ENCODE measurements at regions not wholly inside any gene's neighbourhood (a gene's known extent, or its start where the extent isn't known, plus 50 kb on each side); places are given as distances from the start of the nearest gene placed in this dataset.

DNA sequence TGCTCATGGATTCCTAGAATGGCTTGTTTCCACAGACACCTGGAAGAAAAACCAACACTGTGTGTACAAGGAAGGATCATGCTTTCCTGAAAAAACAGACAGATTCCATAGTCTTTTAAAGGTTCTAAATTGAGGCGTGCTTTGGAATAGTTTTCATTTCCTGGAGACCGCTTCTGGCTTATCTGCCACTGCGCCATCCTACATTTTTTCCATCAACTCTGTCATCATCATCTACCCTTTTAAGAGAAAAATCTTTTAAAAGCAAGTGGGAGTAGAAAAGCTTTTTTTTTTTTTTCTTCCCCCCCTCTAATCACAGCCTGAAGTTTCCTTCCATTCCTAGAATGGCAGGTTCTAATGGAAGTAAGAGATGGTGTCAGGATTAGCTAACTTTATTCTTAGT, 379.4 kb upstream of the C2CD4B start:
- H3K9me3 Mint-ChIP-seq (ENCODE audit: unreplicated experiment), result peaks cover 7% of the 10 kb centered on the region
- no peak overlapping the region for H3K4me3 Mint-ChIP-seq (ENCODE audit: unreplicated experiment)
- no peaks in the 10 kb centered on the region for H3K27me3 Mint-ChIP-seq (ENCODE audit: insufficient read depth, unreplicated experiment)
- no peak for DNase-seq (ENCODE audit: unreplicated experiment)
- CTCF ChIA-PET, result interaction anchor here (0.7 to 1.5 kb wide), 4 partner anchors 10 to 198 kb away, joined by 3 to 6 read pairs (median 4); no protein-coding TSS in a partner anchor
- intact Hi-C loops (cut with micrococcal nuclease), result no loop called here
- BruUV-seq (replicated peaks), result no TSS peak
- POLR2A ChIA-PET, result interaction anchor here (0.5 kb wide), 1 partner anchor 633 kb away, joined by 3 read pairs; no protein-coding TSS in a partner anchor
- H3K36me3 Mint-ChIP-seq (ENCODE audit: insufficient read depth, unreplicated experiment), result no peaks in the 10 kb centered on the region
- H3K4me1 Mint-ChIP-seq (ENCODE audit: insufficient read depth, unreplicated experiment), result peaks cover 13% of the 10 kb centered on the region
- TF ChIP-seq, protein P1, sequence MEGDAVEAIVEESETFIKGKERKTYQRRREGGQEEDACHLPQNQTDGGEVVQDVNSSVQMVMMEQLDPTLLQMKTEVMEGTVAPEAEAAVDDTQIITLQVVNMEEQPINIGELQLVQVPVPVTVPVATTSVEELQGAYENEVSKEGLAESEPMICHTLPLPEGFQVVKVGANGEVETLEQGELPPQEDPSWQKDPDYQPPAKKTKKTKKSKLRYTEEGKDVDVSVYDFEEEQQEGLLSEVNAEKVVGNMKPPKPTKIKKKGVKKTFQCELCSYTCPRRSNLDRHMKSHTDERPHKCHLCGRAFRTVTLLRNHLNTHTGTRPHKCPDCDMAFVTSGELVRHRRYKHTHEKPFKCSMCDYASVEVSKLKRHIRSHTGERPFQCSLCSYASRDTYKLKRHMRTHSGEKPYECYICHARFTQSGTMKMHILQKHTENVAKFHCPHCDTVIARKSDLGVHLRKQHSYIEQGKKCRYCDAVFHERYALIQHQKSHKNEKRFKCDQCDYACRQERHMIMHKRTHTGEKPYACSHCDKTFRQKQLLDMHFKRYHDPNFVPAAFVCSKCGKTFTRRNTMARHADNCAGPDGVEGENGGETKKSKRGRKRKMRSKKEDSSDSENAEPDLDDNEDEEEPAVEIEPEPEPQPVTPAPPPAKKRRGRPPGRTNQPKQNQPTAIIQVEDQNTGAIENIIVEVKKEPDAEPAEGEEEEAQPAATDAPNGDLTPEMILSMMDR (IDR thresholded peaks at IDR 0.05; ENCODE audit: unreplicated experiment), result no peak
- H3K27ac Mint-ChIP-seq (ENCODE audit: low read depth, unreplicated experiment), result no peak overlapping the region

DNA sequence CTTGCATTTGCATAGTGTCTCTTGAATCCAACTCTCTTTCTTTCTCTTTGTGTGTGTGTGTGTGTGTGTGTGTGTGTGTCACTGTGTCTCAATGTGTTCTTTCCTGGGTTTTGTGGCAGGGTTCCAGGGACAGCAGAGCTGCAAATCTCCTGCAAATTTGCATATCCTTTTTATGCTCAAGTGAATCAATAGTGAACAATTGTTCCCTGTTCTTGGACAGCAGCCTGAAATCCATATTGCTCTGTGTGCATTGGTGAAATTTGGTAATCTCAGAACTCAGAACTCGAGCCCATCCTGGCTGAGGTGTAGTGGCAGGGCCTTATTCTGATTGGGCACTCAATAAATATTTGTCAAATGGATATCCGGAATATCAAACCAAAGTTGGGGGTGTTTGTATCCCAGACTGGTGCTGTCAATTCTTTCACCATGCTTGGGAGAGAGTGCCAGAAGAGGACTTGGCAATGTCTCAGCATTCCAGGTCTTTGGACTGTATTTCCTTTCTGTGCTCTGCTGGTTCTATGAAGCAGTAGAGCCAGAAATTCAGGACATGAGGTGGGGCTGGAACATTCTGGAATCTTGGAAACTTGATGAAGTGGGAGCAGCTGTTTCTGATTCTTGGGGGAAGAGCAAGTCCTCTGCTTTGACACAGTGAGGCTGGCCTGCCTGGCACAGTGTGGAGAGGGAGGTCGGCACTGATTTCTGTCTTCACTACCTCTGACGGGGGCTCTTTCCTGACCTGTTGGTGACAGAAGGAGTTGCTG, 380.6 kb upstream of the C2CD4B start:
- Mint-ChIP-seq H3K36me3 (ENCODE audit: insufficient read depth, unreplicated experiment) (no peaks in the 10 kb centered on the region), H3K27ac (ENCODE audit: low read depth, unreplicated experiment) (peak overlapping the region; percentile 29), H3K9me3 (ENCODE audit: unreplicated experiment) (peaks cover 7% of the 10 kb centered on the region), H3K4me1 (ENCODE audit: insufficient read depth, unreplicated experiment) (peaks cover 13% of the 10 kb centered on the region), H3K27me3 (ENCODE audit: insufficient read depth, unreplicated experiment) (no peaks in the 10 kb centered on the region), H3K4me3 (ENCODE audit: unreplicated experiment) (no peak overlapping the region)
- TF ChIP-seq, protein P1 (IDR thresholded peaks at IDR 0.05; ENCODE audit: unreplicated experiment), result no peak
- POLR2A ChIA-PET, result no interaction called here
- CTCF ChIA-PET, result interaction anchor here (0.6 to 1.5 kb wide), 4 partner anchors 17 to 183 kb away, joined by 3 to 6 read pairs (median 4); no protein-coding TSS in a partner anchor
- intact Hi-C loops (cut with micrococcal nuclease), result loop anchor here (5.0 kb wide), 2 partner anchors 153 to 197 kb away; partner anchors contain the start of gene TLN2
- no TSS peak for BruUV-seq (replicated peaks)
- DNase-seq (ENCODE audit: unreplicated experiment), result peak; percentile 17

DNA sequence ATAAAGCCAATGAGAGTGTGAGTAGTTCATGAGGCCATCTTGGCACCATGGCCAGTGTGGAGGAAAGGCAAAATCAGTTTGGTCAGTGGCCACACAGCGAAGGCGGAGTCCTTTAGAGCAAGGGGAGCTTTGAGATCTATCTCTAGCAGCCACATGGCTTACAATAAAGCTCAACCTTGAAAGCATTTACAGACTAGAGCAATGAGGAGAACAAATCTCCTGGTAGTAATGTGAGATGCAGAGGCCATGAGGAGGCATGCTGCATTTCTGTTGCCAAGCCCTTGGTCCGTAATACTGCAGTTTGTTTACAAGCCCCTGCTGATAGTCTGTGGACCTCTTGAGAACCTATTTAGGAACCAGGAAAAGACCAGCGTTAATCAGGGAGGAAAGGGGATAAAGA, 381.5 kb upstream of the C2CD4B start:
- TF ChIP-seq, protein P1 (IDR thresholded peaks at IDR 0.05; ENCODE audit: unreplicated experiment), result no peak
- no peak for DNase-seq (ENCODE audit: unreplicated experiment)
- BruUV-seq (replicated peaks), result no TSS peak
- intact Hi-C loops (cut with micrococcal nuclease), result loop anchor here (5.0 kb wide), 2 partner anchors 154 to 196 kb away; partner anchors contain the start of gene TLN2
- no peak overlapping the region for H3K4me3 Mint-ChIP-seq (ENCODE audit: unreplicated experiment)
- no peaks in the 10 kb centered on the region for H3K36me3 Mint-ChIP-seq (ENCODE audit: insufficient read depth, unreplicated experiment)
- H3K4me1 Mint-ChIP-seq (ENCODE audit: insufficient read depth, unreplicated experiment), result peaks cover 13% of the 10 kb centered on the region
- H3K9me3 Mint-ChIP-seq (ENCODE audit: unreplicated experiment), result peaks cover 7% of the 10 kb centered on the region
- H3K27ac Mint-ChIP-seq (ENCODE audit: low read depth, unreplicated experiment), result no peak overlapping the region
- POLR2A ChIA-PET, result no interaction called here
- CTCF ChIA-PET, result interaction anchor here (0.7 kb wide), 1 partner anchor 44 kb away, joined by 3 read pairs; no protein-coding TSS in a partner anchor
- H3K27me3 Mint-ChIP-seq (ENCODE audit: insufficient read depth, unreplicated experiment), result no peaks in the 10 kb centered on the region

DNA sequence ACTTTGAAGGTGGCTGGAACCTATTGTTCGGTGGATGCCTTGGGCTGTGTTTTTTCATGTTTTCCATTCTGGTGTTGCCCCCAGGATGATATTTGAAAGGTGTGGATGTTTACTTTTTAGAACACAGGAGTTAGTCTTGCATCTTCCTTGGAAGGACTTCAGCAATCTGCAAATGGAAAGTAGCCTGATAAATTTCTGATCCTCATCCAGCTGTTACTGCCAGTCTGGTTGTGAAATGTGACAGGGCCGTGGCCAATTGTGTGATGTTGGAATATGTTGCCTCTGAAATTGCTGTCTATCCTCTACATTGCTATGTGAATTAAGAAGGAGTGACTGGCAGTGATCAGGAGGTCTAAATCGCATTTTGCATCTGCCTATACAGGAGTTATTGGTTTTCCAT, 382.5 kb upstream of the C2CD4B start:
- H3K36me3 Mint-ChIP-seq (ENCODE audit: insufficient read depth, unreplicated experiment), result no peaks in the 10 kb centered on the region
- no peak overlapping the region for H3K4me3 Mint-ChIP-seq (ENCODE audit: unreplicated experiment)
- TF ChIP-seq, protein P1 (IDR thresholded peaks at IDR 0.05; ENCODE audit: unreplicated experiment), result no peak
- CTCF ChIA-PET, result no interaction called here
- POLR2A ChIA-PET, result interaction anchor here (0.6 to 1.2 kb wide), 2 partner anchors 23 to 73 kb away, joined by 3 read pairs; no protein-coding TSS in a partner anchor
- intact Hi-C loops (cut with micrococcal nuclease), result loop anchor here (5.0 kb wide), 2 partner anchors 155 to 195 kb away; partner anchors contain the start of gene TLN2
- peaks cover 13% of the 10 kb centered on the region for H3K4me1 Mint-ChIP-seq (ENCODE audit: insufficient read depth, unreplicated experiment)
- H3K27ac Mint-ChIP-seq (ENCODE audit: low read depth, unreplicated experiment), result no peak overlapping the region
- H3K9me3 Mint-ChIP-seq (ENCODE audit: unreplicated experiment), result peaks cover 7% of the 10 kb centered on the region
- BruUV-seq (replicated peaks), result no TSS peak
- DNase-seq (ENCODE audit: unreplicated experiment), result no peak
- H3K27me3 Mint-ChIP-seq (ENCODE audit: insufficient read depth, unreplicated experiment), result no peaks in the 10 kb centered on the region
